Inferior parietal cortex (tissue), 1 donor: ENCODE measurements at regions not wholly inside any gene's neighbourhood (a gene's known extent, or its start where the extent isn't known, plus 50 kb on each side); places are given as distances from the start of the nearest gene placed in this dataset.

Experiments used
- DNase-seq: peaks from one replicate; pipeline ENCODE4 v3.0.0-alpha.2; 2016; ENCODE audit errors: extremely low spot score

DNA sequence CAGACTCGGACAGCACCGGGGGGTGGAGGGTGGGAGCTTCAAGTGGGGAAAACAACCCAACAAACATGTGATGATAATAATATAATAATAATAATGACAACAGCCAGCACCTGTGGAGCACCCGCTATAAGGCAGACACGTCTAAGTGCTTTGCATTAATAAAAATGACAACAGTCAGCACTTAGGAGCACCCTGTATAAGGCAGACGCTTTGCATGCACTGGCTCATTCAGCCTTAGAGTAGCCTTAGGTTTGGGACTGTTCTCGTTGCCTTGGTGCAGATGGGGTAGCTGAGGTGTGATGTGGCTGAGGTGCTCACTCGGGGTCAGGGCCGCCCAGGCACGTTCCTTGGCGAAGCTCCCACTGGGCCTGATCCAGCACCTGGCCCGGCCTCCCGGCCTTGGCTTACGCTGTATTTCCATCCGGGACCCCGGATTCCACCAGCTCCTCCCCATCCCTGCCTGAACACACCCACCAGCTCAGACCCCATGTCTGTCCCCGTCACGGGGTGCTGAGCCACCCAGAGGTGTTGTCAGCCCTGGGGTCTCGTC is 144.0 kb upstream of the CIBAR2 start:
- no peak for DNase-seq

GRCh38 chr16:85257483-85257882 is 145.2 kb upstream of the CIBAR2 start:
- no peak for DNase-seq

DNA sequence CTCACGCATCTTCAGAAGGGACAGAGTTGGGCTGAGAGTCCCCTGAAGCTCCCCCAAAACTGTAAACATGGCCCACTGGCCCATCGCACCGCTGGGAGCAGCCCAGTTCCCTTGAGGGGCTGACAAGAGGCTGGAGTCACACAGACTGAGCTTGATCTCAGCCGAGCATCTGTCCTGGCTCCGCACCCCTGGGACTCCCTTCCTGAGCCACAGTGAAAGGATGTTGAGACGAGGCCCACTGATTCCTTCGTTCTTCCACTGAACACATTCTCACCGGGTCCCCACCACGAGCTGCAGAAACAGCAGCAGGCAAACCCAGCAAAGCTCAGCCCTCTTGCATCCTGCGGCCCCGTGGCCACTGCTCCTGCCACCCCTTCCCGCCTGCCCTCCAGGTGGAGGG is 145.9 kb upstream of the CIBAR2 start:
- no peak for DNase-seq

DNA sequence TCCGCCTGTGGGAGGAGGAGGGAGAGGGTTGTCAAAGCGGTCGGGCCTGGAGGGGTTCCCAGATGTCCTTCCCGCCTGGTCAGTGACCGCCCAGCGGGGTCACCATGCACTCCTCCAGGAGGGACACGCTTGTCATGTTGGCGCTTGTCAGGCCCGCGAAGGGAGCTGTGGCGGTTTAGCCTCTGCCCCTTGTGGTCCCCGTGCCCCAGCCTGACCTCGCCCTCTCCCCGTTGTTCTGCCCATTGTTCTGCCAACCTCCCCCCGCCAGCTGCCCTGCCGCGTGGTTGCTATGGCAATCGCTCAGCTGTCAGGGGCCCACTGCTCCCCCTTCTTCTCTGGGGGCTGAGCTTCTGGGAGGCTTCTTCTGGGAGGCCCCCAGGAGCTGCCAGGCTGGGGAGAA is 146.4 kb upstream of the CIBAR2 start:
- DNase-seq = no peak

- no peak for DNase-seq
These were observed 147.0 kb upstream of the CIBAR2 start for GRCh38 chr16:85259115-85259831.

DNA sequence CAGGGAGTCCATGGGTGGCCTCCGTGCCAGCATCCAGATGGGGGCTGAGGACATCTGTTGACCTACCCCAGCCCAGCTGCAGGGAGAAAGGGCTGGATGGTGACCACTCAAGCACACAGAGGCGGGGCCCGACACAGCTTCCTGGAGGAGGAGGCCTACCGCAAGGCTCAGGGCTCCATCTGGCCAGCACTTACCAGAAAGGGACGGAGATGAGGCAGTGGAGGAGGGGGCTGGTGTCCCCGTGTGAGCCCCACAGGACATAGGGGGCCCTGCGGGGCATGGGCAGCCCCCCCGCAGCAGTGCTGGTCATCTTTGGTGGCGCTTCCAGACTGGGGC is 147.5 kb upstream of the CIBAR2 start:
- no peak for DNase-seq

- no peak for DNase-seq
These were observed 148.9 kb upstream of the CIBAR2 start for GRCh38 chr16:85261204-85261603.

DNA sequence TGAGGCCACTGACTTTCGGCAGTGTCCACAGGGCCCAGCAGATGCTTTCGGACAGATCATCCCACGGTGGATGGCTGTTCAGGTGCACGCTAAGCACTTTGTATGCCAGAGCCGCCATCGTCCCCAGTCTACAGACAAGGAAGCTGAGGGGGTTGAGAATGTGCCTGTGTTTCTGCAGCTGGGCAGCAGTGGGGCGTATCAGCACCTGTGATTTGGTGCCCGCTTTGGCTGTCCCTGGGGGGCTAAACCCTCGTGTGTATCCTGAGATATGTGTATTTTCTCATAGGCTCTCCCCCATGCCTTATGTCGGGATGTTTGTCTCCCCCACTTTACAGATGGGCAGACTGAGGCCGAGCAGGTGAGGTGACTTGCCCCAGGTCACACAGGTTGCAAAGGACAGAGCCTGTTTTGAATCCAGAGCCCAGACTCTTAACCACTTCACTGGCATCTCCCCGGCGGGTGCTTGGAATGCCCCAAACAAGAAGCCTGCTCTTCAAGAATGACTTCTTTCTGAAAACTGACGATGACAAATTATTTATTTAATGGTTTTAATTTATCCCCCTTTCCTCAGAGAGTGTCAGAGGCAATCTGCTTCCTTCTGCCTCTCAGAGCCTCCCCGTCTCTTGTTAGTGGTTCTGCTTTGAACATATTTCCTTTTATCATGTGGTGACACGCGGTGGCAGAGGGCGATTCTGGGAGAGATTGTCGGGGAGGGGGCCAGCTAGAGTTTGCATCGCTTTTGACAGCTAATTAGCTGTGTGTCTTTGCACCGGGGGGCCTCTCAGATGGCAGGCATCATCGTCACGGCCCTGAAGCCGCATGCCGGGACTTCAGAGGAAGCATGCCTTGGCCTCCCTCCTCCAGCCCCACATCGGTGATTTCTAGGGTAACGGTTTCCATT is 149.6 kb upstream of the CIBAR2 start:
- no peak for DNase-seq

DNA sequence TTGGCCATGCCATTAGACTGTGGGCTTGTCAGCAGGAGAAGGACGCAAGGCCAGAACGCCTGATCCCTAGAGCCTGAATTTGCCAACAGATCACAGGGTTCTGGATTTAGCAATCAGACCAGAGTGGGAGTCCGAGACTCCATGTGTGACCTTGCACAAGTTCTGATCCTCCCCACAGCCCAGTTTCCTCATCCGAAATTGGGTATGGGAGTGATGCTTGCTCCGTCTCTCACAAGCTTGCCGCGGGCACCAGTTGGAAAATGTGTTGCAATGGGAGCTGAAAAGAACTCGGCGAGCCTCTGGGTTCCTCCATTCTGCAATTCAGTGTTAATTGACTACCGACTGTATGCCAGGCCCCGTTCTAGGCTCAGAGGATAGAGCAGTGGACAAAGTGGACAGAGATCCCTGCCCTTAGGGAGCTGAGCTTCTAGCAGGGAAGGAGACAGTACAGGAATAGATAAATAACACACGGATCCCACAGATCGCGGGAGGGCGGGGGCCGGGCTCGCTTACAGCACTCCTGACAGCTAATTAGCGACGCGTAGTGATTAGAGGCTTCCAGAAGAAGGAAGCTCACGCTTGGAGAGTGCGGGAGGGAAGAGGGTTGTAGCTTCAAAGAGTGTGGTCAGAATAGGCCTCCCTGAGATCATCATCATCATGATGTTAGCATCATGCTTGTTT is 150.4 kb upstream of the CIBAR2 start:
- no peak for DNase-seq

DNA sequence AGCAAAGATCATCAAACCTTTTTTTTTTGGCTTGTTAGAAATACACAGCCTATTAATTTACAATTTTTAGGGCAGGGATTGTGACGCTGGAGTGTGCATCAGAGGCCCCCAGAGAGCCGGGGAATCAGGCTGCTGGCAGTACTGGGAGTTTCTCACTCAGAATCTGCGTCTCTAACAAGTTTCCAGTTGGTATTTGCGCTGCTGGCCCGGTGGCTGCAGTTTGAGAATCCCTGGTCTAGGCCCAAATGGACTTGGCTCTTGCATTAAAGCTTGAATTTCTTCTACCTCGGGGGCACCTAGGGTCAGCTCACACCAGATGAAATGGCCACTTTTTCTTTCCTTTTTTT is 150.9 kb upstream of the CIBAR2 start:
- no peak for DNase-seq

GRCh38 chr16:85264752-85265151 is 152.5 kb upstream of the CIBAR2 start:
- no peak for DNase-seq

DNA sequence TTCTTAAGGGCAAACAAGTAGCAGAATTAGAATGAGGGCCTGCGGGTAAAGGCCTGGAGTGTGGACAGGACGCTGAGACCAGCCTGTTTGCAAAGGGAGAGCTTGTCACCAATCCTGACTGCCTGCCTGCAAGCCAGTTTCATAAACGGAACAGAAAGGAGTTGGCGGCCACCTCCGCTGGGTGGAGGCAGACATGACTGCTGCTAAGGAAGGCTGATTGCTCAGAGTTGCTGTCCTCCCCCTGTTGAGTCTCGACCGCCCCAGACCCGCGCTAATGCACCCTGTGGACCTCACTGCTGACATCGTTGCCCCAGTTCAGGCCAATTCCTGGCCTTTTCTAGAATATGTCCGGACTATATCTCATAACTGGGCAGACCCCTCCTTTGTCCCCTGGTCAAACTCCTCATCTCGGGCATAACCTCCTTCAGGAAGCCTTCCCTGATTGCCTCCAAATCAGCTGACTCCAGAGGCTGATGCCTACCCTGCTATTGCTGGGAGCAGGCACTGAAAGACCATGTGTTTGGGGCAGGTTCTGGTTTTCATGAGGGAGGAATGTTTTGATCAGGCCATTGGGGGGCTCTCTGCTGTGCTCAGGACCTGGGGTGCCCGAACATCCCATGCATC is 153.0 kb upstream of the CIBAR2 start:
- no peak for DNase-seq

DNA sequence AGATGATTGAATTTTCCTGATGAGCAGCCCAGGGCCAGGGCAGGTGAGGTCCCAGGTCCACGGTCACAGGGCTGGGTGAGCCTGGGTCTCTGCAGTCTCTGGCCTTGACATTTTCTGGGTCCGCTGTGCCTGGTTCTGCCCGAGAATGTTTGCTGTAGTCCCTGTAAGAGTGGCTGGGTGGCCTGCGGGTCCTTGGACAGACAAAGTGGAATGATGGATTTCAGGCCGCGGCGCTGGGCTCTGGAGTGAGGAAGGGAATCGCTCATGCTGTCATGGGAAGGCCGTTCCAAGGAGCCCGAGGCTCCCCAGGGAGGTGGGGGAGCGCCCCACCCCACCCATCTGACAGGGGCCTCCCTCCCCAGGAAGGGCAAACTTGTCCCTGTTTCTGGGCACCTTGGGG is 153.5 kb upstream of the CIBAR2 start:
- no peak for DNase-seq

GRCh38 chr16:85266857-85267256 is 154.6 kb upstream of the CIBAR2 start:
- DNase-seq = no peak

GRCh38 chr16:85267414-85267945 is 155.2 kb upstream of the CIBAR2 start:
- DNase-seq = no peak

DNA sequence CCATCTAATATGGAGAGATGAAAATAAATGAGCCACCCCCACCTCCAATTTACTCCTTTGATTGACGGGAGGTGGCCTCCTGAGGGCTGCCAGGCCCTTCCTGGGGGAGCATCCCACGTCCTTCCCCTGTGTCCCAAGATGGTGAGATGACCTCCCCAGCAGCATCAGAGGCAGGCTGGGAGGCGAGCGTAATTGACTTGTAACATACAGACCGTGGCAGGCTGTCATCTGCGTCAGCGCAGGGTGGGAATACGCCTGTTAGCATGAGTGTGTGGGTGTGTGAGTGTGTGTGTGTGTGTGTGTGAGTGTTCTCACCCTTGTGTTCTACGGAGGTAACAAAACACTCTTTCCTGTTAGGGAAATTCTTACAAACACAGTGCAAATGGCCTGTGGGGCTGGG is 156.9 kb upstream of the CIBAR2 start:
- no peak for DNase-seq

DNA sequence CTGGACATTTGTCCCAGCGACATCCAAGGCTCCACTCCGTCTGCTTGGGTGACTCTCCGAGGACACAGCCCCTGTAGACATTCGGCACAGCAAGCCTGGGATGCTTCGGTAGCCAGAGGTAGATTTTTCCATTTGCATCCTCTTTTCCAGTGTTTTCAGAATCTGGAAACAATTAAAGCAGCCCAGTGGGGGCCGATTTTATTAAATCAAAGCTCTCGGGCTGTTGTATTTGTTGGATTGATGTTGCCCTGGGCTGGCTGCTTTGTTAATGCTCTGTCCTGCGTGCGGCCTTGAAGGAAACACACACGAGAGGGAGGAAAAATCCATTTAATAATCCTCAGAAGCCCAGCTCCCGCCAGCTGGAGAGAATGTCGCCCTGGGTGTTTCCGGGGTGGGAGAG is 158.1 kb upstream of the CIBAR2 start:
- DNase-seq = no peak

DNA sequence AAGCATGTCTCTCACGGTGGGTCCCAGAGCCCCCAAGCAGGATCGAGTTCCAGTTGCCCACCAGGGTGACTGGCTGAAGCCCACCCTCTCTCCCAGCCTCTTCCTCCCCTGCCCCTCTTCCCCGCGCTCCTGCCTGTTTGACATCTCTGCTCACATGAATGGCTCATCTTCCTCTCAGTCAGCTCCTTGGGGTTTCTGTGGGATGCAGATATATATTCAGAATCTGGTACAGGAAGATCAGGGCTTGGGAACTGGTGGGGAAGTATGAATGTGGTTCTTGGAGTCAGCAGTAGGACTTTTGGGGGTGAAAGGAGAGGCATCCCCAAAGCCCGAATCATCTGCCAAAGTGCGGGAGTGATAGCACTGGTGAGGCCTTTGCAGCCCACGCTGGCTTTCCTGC is 158.9 kb upstream of the CIBAR2 start:
- DNase-seq = no peak

DNA sequence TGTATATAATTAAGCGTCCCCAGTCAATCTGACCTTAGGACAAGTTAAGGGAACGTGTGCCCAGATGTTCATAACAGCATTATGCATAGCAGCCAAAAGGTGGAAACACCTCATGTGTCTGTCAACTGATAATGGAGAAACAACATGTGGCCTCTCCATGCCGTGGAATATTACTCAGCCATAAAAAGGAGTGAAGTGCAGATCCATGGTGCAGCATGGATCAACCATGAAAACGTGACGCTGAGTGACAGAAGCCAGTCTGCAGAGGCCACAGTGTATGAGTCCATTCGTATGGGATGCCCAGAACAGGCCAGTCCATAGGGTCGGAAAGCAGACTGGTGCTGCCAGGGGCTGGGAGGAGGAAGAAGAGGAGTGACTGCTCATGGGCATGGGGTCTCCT is 161.0 kb upstream of the CIBAR2 start:
- DNase-seq = no peak

DNA sequence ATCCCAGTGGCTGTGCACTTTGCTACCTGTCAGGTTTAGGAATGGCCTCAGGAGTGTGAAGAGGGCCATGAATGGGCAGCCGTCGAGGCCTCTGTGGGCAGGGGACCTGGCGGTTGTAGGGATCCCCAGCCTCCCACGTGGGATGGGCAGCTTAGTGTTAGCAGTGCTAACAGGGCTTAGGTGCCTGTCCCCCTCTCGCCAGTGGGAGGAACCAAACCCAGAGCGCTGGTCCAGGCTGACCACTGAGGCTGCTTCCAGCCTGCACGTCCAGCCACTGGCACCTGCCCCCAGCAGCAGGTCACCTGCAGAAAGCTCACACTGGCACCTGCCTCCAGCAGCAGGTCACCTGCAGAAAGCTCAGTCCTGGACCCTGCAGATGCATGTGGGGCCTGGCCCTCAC is 162.2 kb upstream of the CIBAR2 start:
- DNase-seq = no peak

DNA sequence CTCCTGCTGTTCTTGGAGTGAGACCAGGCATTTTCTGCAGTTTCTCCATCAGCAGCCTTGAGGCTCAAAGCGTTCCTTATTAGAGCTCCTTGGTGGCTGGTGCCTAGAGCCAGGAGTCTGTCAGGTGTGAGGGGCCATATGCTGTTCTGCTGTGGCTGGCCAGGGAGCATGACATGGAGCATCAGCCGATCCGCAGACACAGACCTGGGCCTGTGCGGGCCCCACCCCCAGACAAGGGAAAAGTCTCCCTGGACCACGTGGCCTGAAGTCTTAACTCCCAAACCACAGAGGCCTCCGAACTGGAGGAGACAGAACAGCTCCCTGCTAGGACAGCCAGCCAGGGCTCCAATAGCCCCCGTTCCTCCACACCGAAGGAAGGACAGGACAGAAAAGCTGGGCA is 162.7 kb upstream of the CIBAR2 start:
- no peak for DNase-seq
